Esophagus muscularis mucosa (tissue), 3 donors: ENCODE measurements at regions not wholly inside any gene's neighbourhood (a gene's known extent, or its start where the extent isn't known, plus 50 kb on each side); places are given as distances from the start of the nearest gene placed in this dataset.

ENCODE experiments used
- POLR2A ChIP-seq: fragments of 450-650 bp; IDR thresholded peaks from one replicate; pipeline ENCODE4 v1.6.1; 2017; ENCODE audit warnings: antibody characterized with exemption, moderate library complexity, mild to moderate bottlenecking, low read depth
- POLR2AphosphoS5 ChIP-seq, 2 donors: sonication (generic); formaldehyde crosslinking; IDR thresholded peaks; one replicate each; pipeline ENCODE4 v1.6.1; 2017; ENCODE audit warnings: antibody characterized with exemption in 2 of 2
- TF ChIP-seq, protein P1 (sequence below), 3 experiments: fragments of 200-600 bp in 2 of 3; fragments of 450-650 bp in 1 of 3; sonication (generic) in 2 of 3; IDR thresholded peaks; one replicate each; pipeline ENCODE4 v1.5.1; 2017 to 2019; ENCODE audit warnings: antibody characterized with exemption in 3 of 3, mild to moderate bottlenecking in 2 of 3, moderate library complexity in 1 of 3

DNA sequence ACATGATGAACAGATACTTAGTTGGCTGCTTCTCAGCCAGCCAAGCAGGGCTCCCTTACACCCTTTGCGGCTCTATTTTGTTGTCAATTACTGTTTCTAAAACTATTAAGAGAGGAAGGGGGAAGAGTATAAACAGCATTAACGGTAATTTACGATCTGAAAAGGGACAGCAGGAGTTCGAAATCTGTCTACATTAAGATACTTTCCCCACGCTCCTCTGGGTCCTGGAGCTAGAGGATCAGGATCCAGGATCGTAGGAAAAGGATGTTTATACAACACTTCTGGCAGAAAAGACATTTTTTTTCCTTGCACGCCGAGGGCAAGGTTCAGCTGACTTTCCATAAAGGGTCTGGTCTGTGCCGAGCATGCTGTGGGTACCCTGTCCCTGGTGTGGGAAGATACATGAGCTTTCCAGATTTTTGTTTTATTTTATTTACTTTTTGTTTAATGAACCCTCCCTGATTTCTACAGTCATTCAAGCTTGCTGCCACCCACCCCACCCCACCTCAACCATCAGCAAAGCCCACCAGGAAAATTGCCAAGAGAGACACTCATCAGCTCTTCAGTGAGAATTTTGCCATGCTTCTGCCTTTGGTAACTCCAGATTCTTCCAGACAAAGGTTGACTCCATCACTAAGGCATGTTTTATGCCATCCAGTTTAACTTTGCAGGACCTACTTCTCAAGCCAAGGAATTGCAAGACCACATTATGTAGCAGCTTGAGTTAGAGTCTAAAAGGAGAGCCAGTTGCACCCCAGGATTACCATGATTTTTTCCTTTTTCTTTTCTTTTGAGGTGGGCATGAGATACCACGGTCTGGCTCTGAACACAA, 188.1 kb downstream of the QDPR start:
- TF ChIP-seq POLR2A, result no peak
- TF ChIP-seq, protein P1, sequence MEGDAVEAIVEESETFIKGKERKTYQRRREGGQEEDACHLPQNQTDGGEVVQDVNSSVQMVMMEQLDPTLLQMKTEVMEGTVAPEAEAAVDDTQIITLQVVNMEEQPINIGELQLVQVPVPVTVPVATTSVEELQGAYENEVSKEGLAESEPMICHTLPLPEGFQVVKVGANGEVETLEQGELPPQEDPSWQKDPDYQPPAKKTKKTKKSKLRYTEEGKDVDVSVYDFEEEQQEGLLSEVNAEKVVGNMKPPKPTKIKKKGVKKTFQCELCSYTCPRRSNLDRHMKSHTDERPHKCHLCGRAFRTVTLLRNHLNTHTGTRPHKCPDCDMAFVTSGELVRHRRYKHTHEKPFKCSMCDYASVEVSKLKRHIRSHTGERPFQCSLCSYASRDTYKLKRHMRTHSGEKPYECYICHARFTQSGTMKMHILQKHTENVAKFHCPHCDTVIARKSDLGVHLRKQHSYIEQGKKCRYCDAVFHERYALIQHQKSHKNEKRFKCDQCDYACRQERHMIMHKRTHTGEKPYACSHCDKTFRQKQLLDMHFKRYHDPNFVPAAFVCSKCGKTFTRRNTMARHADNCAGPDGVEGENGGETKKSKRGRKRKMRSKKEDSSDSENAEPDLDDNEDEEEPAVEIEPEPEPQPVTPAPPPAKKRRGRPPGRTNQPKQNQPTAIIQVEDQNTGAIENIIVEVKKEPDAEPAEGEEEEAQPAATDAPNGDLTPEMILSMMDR (IDR thresholded peaks at IDR 0.05), result no peak
- no peak for TF ChIP-seq POLR2AphosphoS5 (IDR thresholded peaks at IDR 0.05)
